ENCODE measurements at regions not wholly inside any gene's neighbourhood (a gene's known extent, or its start where the extent isn't known, plus 50 kb on each side); places are given as distances from the start of the nearest gene placed in this dataset.

DNA sequence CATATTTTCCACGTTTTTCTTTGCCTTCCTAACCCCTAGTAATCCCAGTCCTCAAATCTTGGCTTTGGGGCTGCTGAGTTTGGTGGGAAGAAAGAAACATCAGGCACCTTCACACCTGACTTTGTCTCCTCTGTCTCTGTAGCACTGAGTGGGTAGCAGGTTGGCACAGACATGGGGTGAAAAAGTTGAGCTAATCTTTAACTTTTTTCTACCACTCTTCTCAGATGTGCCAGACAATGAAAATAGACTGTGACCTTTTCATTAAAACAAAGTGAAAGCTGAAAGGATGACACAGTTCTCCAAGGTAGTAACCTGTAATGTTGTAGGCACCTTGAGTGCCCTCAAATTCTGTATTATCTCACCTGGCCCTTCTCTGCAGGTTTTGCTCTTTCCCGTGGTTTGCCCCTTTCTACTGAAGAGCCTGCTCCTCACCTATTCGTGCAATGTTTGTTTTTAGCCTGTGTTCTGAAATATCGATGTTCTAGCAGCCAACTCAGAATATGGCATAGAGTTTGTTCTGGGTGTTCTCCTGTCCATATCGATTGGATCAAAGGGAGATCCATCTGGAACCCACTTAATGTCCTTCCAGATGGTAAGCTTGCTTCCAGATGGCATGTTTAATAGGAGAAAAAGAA lies 57.8 kb upstream of the ATXN1 start:
- TF ChIP-seq CTCF (optimal IDR thresholded peaks at IDR 0.05 in 1 of 3, IDR thresholded peaks at IDR 0.05 in 1 of 3, conservative IDR thresholded peaks at IDR 0.05 in 1 of 3; ENCODE audit: extremely low read depth in 1 of 3, insufficient read depth in 2 of 3, low read length in 3 of 3) (no peak), EZH2 (IDR thresholded peaks at IDR 0.05; ENCODE audit: low read length) (no peak)
